H9 (cell line): ENCODE measurements at regions not wholly inside any gene's neighbourhood (a gene's known extent, or its start where the extent isn't known, plus 50 kb on each side); places are given as distances from the start of the nearest gene placed in this dataset.

Source experiments
- DNase-seq: peaks from one replicate; pipeline ENCODE4 v3.0.0-alpha.2; 2017
- H2AFZ ChIP-seq: one replicate; pipeline ENCODE4 v1.6.1; 2013; ENCODE audit warnings: mild to moderate bottlenecking, low read length, control low read depth, moderate library complexity
- H2AK5ac ChIP-seq: 2 replicates; pipeline ENCODE4 v1.6.1; 2013; ENCODE audit warnings: low read length, control low read depth, mixed read lengths; ENCODE audit not compliant: insufficient read length
- H2BK120ac ChIP-seq: one replicate; pipeline ENCODE4 v1.6.1; 2013; ENCODE audit warnings: low read depth, mild to moderate bottlenecking, low read length, control low read depth, inconsistent platforms; ENCODE audit not compliant: poor library complexity, severe bottlenecking
- H2BK12ac ChIP-seq: 2 replicates; pipeline ENCODE4 v1.6.1; 2013; ENCODE audit warnings: low read length, control low read depth, mixed read lengths, low read depth; ENCODE audit not compliant: insufficient read length
- H2BK15ac ChIP-seq: 2 replicates; pipeline ENCODE4 v1.6.1; 2013; ENCODE audit warnings: low read depth, low read length, control low read depth
- H2BK20ac ChIP-seq: one replicate; pipeline ENCODE4 v1.6.1; 2013; ENCODE audit warnings: low read depth, mild to moderate bottlenecking, low read length, control low read depth, inconsistent platforms; ENCODE audit not compliant: poor library complexity, severe bottlenecking
- H2BK5ac ChIP-seq: 2 replicates; pipeline ENCODE4 v1.6.1; 2013; ENCODE audit warnings: low read length, control low read depth, mixed read lengths; ENCODE audit not compliant: insufficient read length
- H3K14ac ChIP-seq: 2 replicates; pipeline ENCODE4 v1.6.1; 2013; ENCODE audit warnings: low read length, control low read depth; ENCODE audit not compliant: insufficient read depth
- H3K18ac ChIP-seq: 2 replicates; pipeline ENCODE4 v1.6.1; 2013; ENCODE audit warnings: low read depth, mild to moderate bottlenecking, mixed read lengths, low read length, control low read depth; ENCODE audit not compliant: insufficient read length
- H3K23ac ChIP-seq: 2 replicates; pipeline ENCODE4 v1.6.1; 2013; ENCODE audit warnings: low read length, control low read depth, mixed read lengths, low read depth; ENCODE audit not compliant: insufficient read length
- H3K23me2 ChIP-seq: 2 replicates; pipeline ENCODE4 v1.6.1; 2013; ENCODE audit warnings: low read depth, mild to moderate bottlenecking, mixed read lengths, low read length, control low read depth; ENCODE audit not compliant: insufficient read length, poor library complexity, severe bottlenecking
- H3K27ac ChIP-seq: 2 replicates; pipeline ENCODE4 v1.5.1; 2013; ENCODE audit warnings: low read length, control low read depth, mixed read lengths, low read depth; ENCODE audit not compliant: insufficient read length
- H3K27me3 ChIP-seq: 2 replicates; pipeline ENCODE4 v1.6.1; 2013; ENCODE audit warnings: low read length, control low read depth, inconsistent platforms; ENCODE audit not compliant: insufficient read depth
- H3K4ac ChIP-seq: 2 replicates; pipeline ENCODE4 v1.6.1; 2013; ENCODE audit warnings: low read depth, mild to moderate bottlenecking, control low read depth, inconsistent platforms, low read length, moderate library complexity
- H3K4me1 ChIP-seq: 2 replicates; pipeline ENCODE4 v1.6.1; 2013; ENCODE audit warnings: low read length, control low read depth, inconsistent platforms; ENCODE audit not compliant: insufficient read depth
- H3K4me2 ChIP-seq: 2 replicates; pipeline ENCODE4 v1.6.1; 2013; ENCODE audit warnings: low read length, control low read depth, mixed read lengths; ENCODE audit not compliant: insufficient read length, insufficient read depth
- H3K56ac ChIP-seq: 2 replicates; pipeline ENCODE4 v1.6.1; 2013; ENCODE audit warnings: low read depth, mild to moderate bottlenecking, mixed read lengths, low read length, control low read depth; ENCODE audit not compliant: insufficient read length
- H3K79me1 ChIP-seq: 2 replicates; pipeline ENCODE4 v1.6.1; 2013; ENCODE audit warnings: low read depth, mild to moderate bottlenecking, moderate library complexity, low read length, control low read depth, inconsistent platforms; ENCODE audit not compliant: insufficient read depth, poor library complexity, severe bottlenecking
- H3K79me2 ChIP-seq: 2 replicates; pipeline ENCODE4 v1.6.1; 2013; ENCODE audit warnings: low read length, control low read depth, inconsistent platforms; ENCODE audit not compliant: insufficient read depth
- H3K9ac ChIP-seq: 2 replicates; pipeline ENCODE4 v1.6.1; 2013; ENCODE audit warnings: low read length, control low read depth, mixed read lengths; ENCODE audit not compliant: insufficient read length; ENCODE audit errors: extremely low read depth
- H3K9me3 ChIP-seq: one replicate; pipeline ENCODE4 v1.6.1; 2013; ENCODE audit warnings: low read depth, low read length, inconsistent platforms; ENCODE audit not compliant: control insufficient read depth
- H3T11ph ChIP-seq: one replicate; pipeline ENCODE4 v1.6.1; 2013; ENCODE audit warnings: mild to moderate bottlenecking, low read length, control low read depth, inconsistent platforms
- H4K20me1 ChIP-seq: one replicate; pipeline ENCODE4 v1.6.1; 2013; ENCODE audit not compliant: control insufficient read depth, insufficient read length, insufficient read depth
- H4K5ac ChIP-seq: 2 replicates; pipeline ENCODE4 v1.6.1; 2013; ENCODE audit warnings: low read depth, mild to moderate bottlenecking, mixed read lengths, low read length, control low read depth; ENCODE audit not compliant: insufficient read length
- H4K8ac ChIP-seq: replicated peaks from 2 replicates; pipeline ENCODE4 v1.6.1; 2013; ENCODE audit warnings: low read length, control low read depth, mixed read lengths, low read depth; ENCODE audit not compliant: insufficient read length
- H4K91ac ChIP-seq: 2 replicates; pipeline ENCODE4 v1.6.1; 2013; ENCODE audit warnings: low read depth, mild to moderate bottlenecking, moderate library complexity, mixed read lengths, low read length, control low read depth; ENCODE audit not compliant: insufficient read length
- H3K27ac Mint-ChIP-seq, 3 experiments: 2 replicates in 2 of 3; 3 replicates in 1 of 3; pipeline ENCODE4 v1.8.0; 2020 to 2021; ENCODE audit warnings: mixed read lengths in 3 of 3, mild to moderate bottlenecking in 1 of 3, moderate library complexity in 1 of 3
- H3K27me3 Mint-ChIP-seq: 2 replicates; pipeline ENCODE4 v1.8.0; 2021; ENCODE audit warnings: low read depth, mild to moderate bottlenecking, moderate library complexity, mixed read lengths
- H3K36me3 Mint-ChIP-seq, 3 experiments: 2 replicates in 2 of 3; 3 replicates in 1 of 3; pipeline ENCODE4 v1.8.0; 2020 to 2021; ENCODE audit warnings: low read depth in 3 of 3, mixed read lengths in 3 of 3; ENCODE audit not compliant: insufficient read depth in 1 of 3
- H3K4me1 Mint-ChIP-seq, 2 experiments: 2 replicates each; pipeline ENCODE4 v1.8.0; 2020; ENCODE audit warnings: mixed read lengths in 2 of 2
- H3K4me3 Mint-ChIP-seq, 2 experiments: 2 replicates in 1 of 2; 3 replicates in 1 of 2; pipeline ENCODE4 v1.8.0; 2020 to 2021; ENCODE audit warnings: mild to moderate bottlenecking in 2 of 2, mixed read lengths in 2 of 2, moderate library complexity in 1 of 2
- H3K9me3 Mint-ChIP-seq, 2 experiments: 2 replicates in 1 of 2; 3 replicates in 1 of 2; pipeline ENCODE4 v1.8.0; 2020; ENCODE audit warnings: mild to moderate bottlenecking in 2 of 2, mixed read lengths in 2 of 2, moderate library complexity in 1 of 2
- WGBS: extraction: QIAGEN DNeasy Blood & Tissue Kit; methylation state at CpG from one replicate; pipeline ENCODE4 v1.1.7; 2013; ENCODE audit warnings: missing lambda C conversion rate, low lambda C conversion rate, mixed read lengths; ENCODE audit not compliant: insufficient read length; ENCODE audit errors: extremely low coverage; 5-methylcytosine and 5-hydroxymethylcytosine counted together
- TF ChIP-seq, protein P1 (sequence below): fragments of 200-600 bp; sonication (generic); conservative IDR thresholded peaks from 3 replicates; pipeline ENCODE4 v1.8.0; 2021; ENCODE audit warnings: antibody characterized with exemption, mild to moderate bottlenecking

- Histone ChIP-seq H3K9ac (no peak overlapping the region), H3K27ac (no peak overlapping the region), H2BK15ac (no peak overlapping the region), H3K18ac (no peak overlapping the region), H2AFZ (no peak overlapping the region), H3K79me2 (no peaks in the 10 kb centered on the region), H3K4me1 (no peaks in the 10 kb centered on the region), H3K23ac (no peak overlapping the region), H4K5ac (no peak overlapping the region), H2BK20ac (no peak overlapping the region), H3K79me1 (no peaks in the 10 kb centered on the region), H4K20me1 (no peaks in the 10 kb centered on the region), H3K4ac (no peak overlapping the region), H3K23me2 (no peaks in the 10 kb centered on the region), H2BK12ac (no peak overlapping the region), H3K56ac (no peak overlapping the region), H2AK5ac (no peak overlapping the region), H2BK120ac (no peak overlapping the region), H3K9me3 (no peaks in the 10 kb centered on the region), H3K14ac (no peak overlapping the region), H2BK5ac (no peak overlapping the region), H3K4me2 (no peak overlapping the region), H3T11ph (no peak overlapping the region), H4K91ac (no peak overlapping the region), H3K27me3 (no peaks in the 10 kb centered on the region), H4K8ac (no peak overlapping the region)
- DNase-seq: no peak
- H3K9me3 Mint-ChIP-seq: peaks cover 5 to 56% of the 10 kb centered on the region in 2 experiments; a peak in 4 of 5 replicates
- H3K27me3 Mint-ChIP-seq: no peaks in the 10 kb centered on the region; the same call in 1 of the 2 replicates
- H3K4me1 Mint-ChIP-seq: no peaks in the 10 kb centered on the region; a peak in 1 of 4 replicates
- TF ChIP-seq, protein P1, sequence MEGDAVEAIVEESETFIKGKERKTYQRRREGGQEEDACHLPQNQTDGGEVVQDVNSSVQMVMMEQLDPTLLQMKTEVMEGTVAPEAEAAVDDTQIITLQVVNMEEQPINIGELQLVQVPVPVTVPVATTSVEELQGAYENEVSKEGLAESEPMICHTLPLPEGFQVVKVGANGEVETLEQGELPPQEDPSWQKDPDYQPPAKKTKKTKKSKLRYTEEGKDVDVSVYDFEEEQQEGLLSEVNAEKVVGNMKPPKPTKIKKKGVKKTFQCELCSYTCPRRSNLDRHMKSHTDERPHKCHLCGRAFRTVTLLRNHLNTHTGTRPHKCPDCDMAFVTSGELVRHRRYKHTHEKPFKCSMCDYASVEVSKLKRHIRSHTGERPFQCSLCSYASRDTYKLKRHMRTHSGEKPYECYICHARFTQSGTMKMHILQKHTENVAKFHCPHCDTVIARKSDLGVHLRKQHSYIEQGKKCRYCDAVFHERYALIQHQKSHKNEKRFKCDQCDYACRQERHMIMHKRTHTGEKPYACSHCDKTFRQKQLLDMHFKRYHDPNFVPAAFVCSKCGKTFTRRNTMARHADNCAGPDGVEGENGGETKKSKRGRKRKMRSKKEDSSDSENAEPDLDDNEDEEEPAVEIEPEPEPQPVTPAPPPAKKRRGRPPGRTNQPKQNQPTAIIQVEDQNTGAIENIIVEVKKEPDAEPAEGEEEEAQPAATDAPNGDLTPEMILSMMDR: no peak
- H3K36me3 Mint-ChIP-seq: no peaks in the 10 kb centered on the region
- no CpG with 5 or more reads among the region's 1 CpG for WGBS
- no peak overlapping the region for H3K4me3 Mint-ChIP-seq
- H3K27ac Mint-ChIP-seq: no peak overlapping the region
These were observed 255.7 kb downstream of the TMEM47 start for GRCh38 chrX:34401411-34401810.
